Body of pancreas (tissue), 4 donors: ENCODE measurements at regions not wholly inside any gene's neighbourhood (a gene's known extent, or its start where the extent isn't known, plus 50 kb on each side); places are given as distances from the start of the nearest gene placed in this dataset.

Experiments used
- POLR2A ChIP-seq, 3 donors: fragments of 450-650 bp; IDR thresholded peaks; one replicate each; pipeline ENCODE4 v1.6.1; 2016; ENCODE audit warnings: antibody characterized with exemption in 3 of 3, mild to moderate bottlenecking in 2 of 3
- TF ChIP-seq, protein P1 (sequence below), 7 experiments: fragments of 450-650 bp in 4 of 7; fragments of 200-600 bp in 3 of 7; sonication (generic) in 3 of 7; IDR thresholded peaks; one replicate each; pipeline ENCODE4 v1.5.1; 2016 to 2019; ENCODE audit warnings: antibody characterized with exemption in 7 of 7

GRCh38 chr6:140380427-140381218, 1006.2 kb upstream of the CITED2 start:
- TF ChIP-seq, protein P1, sequence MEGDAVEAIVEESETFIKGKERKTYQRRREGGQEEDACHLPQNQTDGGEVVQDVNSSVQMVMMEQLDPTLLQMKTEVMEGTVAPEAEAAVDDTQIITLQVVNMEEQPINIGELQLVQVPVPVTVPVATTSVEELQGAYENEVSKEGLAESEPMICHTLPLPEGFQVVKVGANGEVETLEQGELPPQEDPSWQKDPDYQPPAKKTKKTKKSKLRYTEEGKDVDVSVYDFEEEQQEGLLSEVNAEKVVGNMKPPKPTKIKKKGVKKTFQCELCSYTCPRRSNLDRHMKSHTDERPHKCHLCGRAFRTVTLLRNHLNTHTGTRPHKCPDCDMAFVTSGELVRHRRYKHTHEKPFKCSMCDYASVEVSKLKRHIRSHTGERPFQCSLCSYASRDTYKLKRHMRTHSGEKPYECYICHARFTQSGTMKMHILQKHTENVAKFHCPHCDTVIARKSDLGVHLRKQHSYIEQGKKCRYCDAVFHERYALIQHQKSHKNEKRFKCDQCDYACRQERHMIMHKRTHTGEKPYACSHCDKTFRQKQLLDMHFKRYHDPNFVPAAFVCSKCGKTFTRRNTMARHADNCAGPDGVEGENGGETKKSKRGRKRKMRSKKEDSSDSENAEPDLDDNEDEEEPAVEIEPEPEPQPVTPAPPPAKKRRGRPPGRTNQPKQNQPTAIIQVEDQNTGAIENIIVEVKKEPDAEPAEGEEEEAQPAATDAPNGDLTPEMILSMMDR (IDR thresholded peaks at IDR 0.05), result no peak
- no peak for TF ChIP-seq POLR2A (IDR thresholded peaks at IDR 0.05)
